GM18505 (cell line): ENCODE measurements at regions not wholly inside any gene's neighbourhood (a gene's known extent, or its start where the extent isn't known, plus 50 kb on each side); places are given as distances from the start of the nearest gene placed in this dataset.
"Not testable (repeated sequence)": the region's sequence is repeated elsewhere in the genome, so short reads cannot be mapped to it uniquely, and the experiment has no call there.

Experiments used
- ATAC-seq: cut with Tn5 transposase; IDR thresholded peaks from one replicate; pipeline ENCODE4 v1.9.1; 2021; ENCODE audit not compliant: unreplicated experiment
- POLR2A ChIP-seq: IDR thresholded peaks from 4 replicates; pipeline ENCODE4 v1.6.1; 2011; ENCODE audit warnings: borderline replicate concordance; ENCODE audit not compliant: insufficient read depth, insufficient read length; ENCODE audit errors: extremely low read depth

GRCh38 chr3:150242220-150242936, 165.7 kb upstream of the TSC22D2 start:
- ATAC-seq, result no peak
- TF ChIP-seq POLR2A, result no peak

- TF ChIP-seq POLR2A, result no peak
- ATAC-seq, result no peak
These were observed 167.2 kb upstream of the TSC22D2 start for GRCh38 chr3:150240891-150241290.

GRCh38 chr3:150239766-150240165, 168.3 kb upstream of the TSC22D2 start:
- no peak for TF ChIP-seq POLR2A
- ATAC-seq, result no peak

- ATAC-seq, result no peak
- no peak for TF ChIP-seq POLR2A
These were observed 169.0 kb upstream of the TSC22D2 start for GRCh38 chr3:150238995-150239619.

GRCh38 chr3:150238048-150238802, 169.9 kb upstream of the TSC22D2 start:
- no peak for ATAC-seq
- no peak for TF ChIP-seq POLR2A

GRCh38 chr3:150237490-150237889, 170.6 kb upstream of the TSC22D2 start:
- no peak for ATAC-seq
- TF ChIP-seq POLR2A, result no peak

- TF ChIP-seq POLR2A, result no peak
- ATAC-seq, result no peak
These were observed 171.6 kb upstream of the TSC22D2 start for GRCh38 chr3:150236316-150237082.

GRCh38 chr3:150235799-150236198, 172.3 kb upstream of the TSC22D2 start:
- no peak for TF ChIP-seq POLR2A
- no peak for ATAC-seq

- ATAC-seq, result no peak
- TF ChIP-seq POLR2A, result no peak
These were observed 175.1 kb upstream of the TSC22D2 start for GRCh38 chr3:150232992-150233451.

GRCh38 chr3:150230037-150230436, 178.1 kb upstream of the TSC22D2 start:
- TF ChIP-seq POLR2A, result no peak

GRCh38 chr3:150228626-150229025, 179.5 kb upstream of the TSC22D2 start:
- not testable (repeated sequence) for ATAC-seq

More at GRCh38 chr3:150230037-150230436, 178.1 kb upstream of the TSC22D2 start:
- no peak for ATAC-seq

- no peak for ATAC-seq
- no peak for TF ChIP-seq POLR2A
These were observed 180.3 kb upstream of the TSC22D2 start for GRCh38 chr3:150227839-150228238.

GRCh38 chr3:150225986-150226385, 182.1 kb upstream of the TSC22D2 start:
- TF ChIP-seq POLR2A, result no peak
- ATAC-seq, result no peak
